ENCODE measurements at regions not wholly inside any gene's neighbourhood (a gene's known extent, or its start where the extent isn't known, plus 50 kb on each side); places are given as distances from the start of the nearest gene placed in this dataset.

DNA sequence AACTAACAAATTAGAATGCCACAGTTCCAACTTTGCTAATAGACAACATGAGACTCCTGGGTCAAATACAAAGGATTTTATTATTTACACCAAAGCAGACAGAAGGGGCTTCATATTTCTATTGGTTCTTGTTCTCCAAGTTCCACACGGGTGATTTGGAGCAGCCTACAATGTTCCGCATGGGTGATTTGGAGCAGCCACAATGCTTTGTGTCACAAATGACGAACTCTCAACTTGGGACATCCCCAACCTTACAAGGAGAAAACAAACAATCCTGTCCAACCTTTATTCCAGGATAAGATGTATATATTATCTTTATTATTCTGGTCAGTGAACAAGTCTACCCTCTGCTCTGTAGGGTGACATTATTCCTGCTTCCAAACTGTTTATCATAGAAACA is 694.3 kb upstream of the MGAT4C start:
- no peak for TF ChIP-seq EZH2 (IDR thresholded peaks at IDR 0.05; ENCODE audit: borderline replicate concordance, insufficient read depth, low read depth, low read length, poor library complexity, severe bottlenecking)
- TF ChIP-seq, protein P1, sequence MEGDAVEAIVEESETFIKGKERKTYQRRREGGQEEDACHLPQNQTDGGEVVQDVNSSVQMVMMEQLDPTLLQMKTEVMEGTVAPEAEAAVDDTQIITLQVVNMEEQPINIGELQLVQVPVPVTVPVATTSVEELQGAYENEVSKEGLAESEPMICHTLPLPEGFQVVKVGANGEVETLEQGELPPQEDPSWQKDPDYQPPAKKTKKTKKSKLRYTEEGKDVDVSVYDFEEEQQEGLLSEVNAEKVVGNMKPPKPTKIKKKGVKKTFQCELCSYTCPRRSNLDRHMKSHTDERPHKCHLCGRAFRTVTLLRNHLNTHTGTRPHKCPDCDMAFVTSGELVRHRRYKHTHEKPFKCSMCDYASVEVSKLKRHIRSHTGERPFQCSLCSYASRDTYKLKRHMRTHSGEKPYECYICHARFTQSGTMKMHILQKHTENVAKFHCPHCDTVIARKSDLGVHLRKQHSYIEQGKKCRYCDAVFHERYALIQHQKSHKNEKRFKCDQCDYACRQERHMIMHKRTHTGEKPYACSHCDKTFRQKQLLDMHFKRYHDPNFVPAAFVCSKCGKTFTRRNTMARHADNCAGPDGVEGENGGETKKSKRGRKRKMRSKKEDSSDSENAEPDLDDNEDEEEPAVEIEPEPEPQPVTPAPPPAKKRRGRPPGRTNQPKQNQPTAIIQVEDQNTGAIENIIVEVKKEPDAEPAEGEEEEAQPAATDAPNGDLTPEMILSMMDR (IDR thresholded peaks at IDR 0.05), result no peak

Measured in B cell (primary cell).